Adrenal gland (tissue), 9 donors: ENCODE measurements at regions not wholly inside any gene's neighbourhood (a gene's known extent, or its start where the extent isn't known, plus 50 kb on each side); places are given as distances from the start of the nearest gene placed in this dataset.

ENCODE experiments used
- DNase-seq, 7 donors: peaks; one replicate each; pipeline ENCODE4 v3.0.0-alpha.2; 2019 to 2020
- H3K27ac ChIP-seq, 5 donors: fragments of 200-600 bp; sonication (generic) in 4 of 5; 1 replicate in 3 of 5; 2 replicates in 2 of 5; pipeline versions ENCODE4 v1.5.1 to v1.8.0; 2016 to 2020; ENCODE audit warnings: mild to moderate bottlenecking in 1 of 5
- H3K27me3 ChIP-seq: fragments of 200-600 bp; 2 replicates; pipeline ENCODE4 v1.8.0; 2021
- H3K36me3 ChIP-seq, 2 donors: fragments of 200-600 bp; replicated peaks in 1 of 2; 1 replicate in 1 of 2; 2 replicates in 1 of 2; pipeline versions ENCODE4 v1.5.1 to v1.8.0; 2018 to 2022
- H3K4me1 ChIP-seq, 2 donors: fragments of 200-600 bp; replicated peaks in 1 of 2; 1 replicate in 1 of 2; 2 replicates in 1 of 2; pipeline versions ENCODE4 v1.5.1 to v1.8.0; 2018 to 2021
- H3K4me3 ChIP-seq, 4 donors: fragments of 200-600 bp; sonication (generic) in 3 of 4; one replicate each; pipeline ENCODE4 v1.5.1; 2016 to 2018
- H3K9me3 ChIP-seq, 3 donors: fragments of 200-600 bp; sonication (generic) in 1 of 3; replicated peaks in 1 of 3; 1 replicate in 2 of 3; 2 replicates in 1 of 3; pipeline versions ENCODE4 v1.5.1 to v1.8.0; 2016 to 2021
- CTCF ChIP-seq, 6 experiments: fragments of 450-650 bp in 4 of 6; fragments of 200-600 bp in 2 of 6; sonication (generic) in 1 of 6; IDR thresholded peaks; 1 replicate in 5 of 6; 2 replicates in 1 of 6; pipeline versions ENCODE4 v1.5.1 to v1.8.0; 2016 to 2021; ENCODE audit warnings: antibody characterized with exemption in 6 of 6, mild to moderate bottlenecking in 2 of 6, moderate library complexity in 1 of 6
- POLR2A ChIP-seq, 2 donors: fragments of 450-650 bp; IDR thresholded peaks; one replicate each; pipeline ENCODE4 v1.6.1; 2017; ENCODE audit warnings: antibody characterized with exemption in 2 of 2, mild to moderate bottlenecking in 2 of 2, moderate library complexity in 1 of 2
- WGBS, 4 donors: extraction: QIAGEN DNeasy Blood & Tissue Kit in 2 of 4; methylation state at CpG; one replicate each; pipeline versions ENCODE4 v1.1.5 to v1.1.7; 2013 to 2017; 5-methylcytosine and 5-hydroxymethylcytosine counted together
- intact Hi-C, 2 donors: fragments of 100-400 bp; cut with DNase I; formaldehyde crosslinking; loops; one replicate each; pipeline versions ENCODE4 v1.14.1 to v1.15.0; 2022 to 2023
- donor health status: healthy with polysubstance abuse.
- donor health status: Bipolar disorder and iron deficiency.
- donor health status: DM: yes; HTN: yes; CAD: no.
- donor health status: DM: no; HTN: no; CAD: no.
- donor health status: DM: no; HTN: no; CAD: no.

GRCh38 chr2:180128861-180129260, 121.8 kb upstream of the CWC22 start:
- no peak for DNase-seq
- Histone ChIP-seq H3K4me1 (no peaks in the 10 kb centered on the region), H3K36me3 (no peaks in the 10 kb centered on the region), H3K27me3 (no peaks in the 10 kb centered on the region), H3K27ac (no peak overlapping the region), H3K9me3 (no peaks in the 10 kb centered on the region), H3K4me3 (no peak overlapping the region)
- WGBS, 4 donors: 81 to 96% (median 82%) methylated on average over 2 of the region's 2 CpGs
- TF ChIP-seq CTCF (IDR thresholded peaks at IDR 0.05) (no peak), POLR2A (IDR thresholded peaks at IDR 0.05) (no peak)
- intact Hi-C loops: loop anchor here (5.0 to 10.0 kb wide), 2 partner anchors 1588 to 1596 kb away; no protein-coding TSS in a partner anchor

GRCh38 chr2:180125245-180125962, 118.3 kb upstream of the CWC22 start:
- peak; percentile 58 to 83 (median 76) for DNase-seq
- Histone ChIP-seq H3K27ac (no peak overlapping the region), H3K27me3 (no peaks in the 10 kb centered on the region), H3K9me3 (no peaks in the 10 kb centered on the region), H3K36me3 (no peaks in the 10 kb centered on the region), H3K4me3 (no peak overlapping the region), H3K4me1 (no peaks in the 10 kb centered on the region)
- intact Hi-C loops: loop anchor here (5.0 to 10.0 kb wide), 2 partner anchors 1592 to 1599 kb away; no protein-coding TSS in a partner anchor
- 27 to 31% (median 28%) methylated on average over 13 of the region's 13 CpGs for WGBS, 4 donors
- TF ChIP-seq POLR2A (IDR thresholded peaks at IDR 0.05): no peak
- peak; percentile 15 to 63 (median 38) for TF ChIP-seq CTCF (IDR thresholded peaks at IDR 0.05)

- intact Hi-C loops: loop anchor here (5.0 to 10.0 kb wide), 2 partner anchors 1593 to 1600 kb away; no protein-coding TSS in a partner anchor
Observed at GRCh38 chr2:180124273-180125139, 117.4 kb upstream of the CWC22 start.

More at GRCh38 chr2:180124273-180125139, 117.4 kb upstream of the CWC22 start:
- Histone ChIP-seq H3K27me3 (no peaks in the 10 kb centered on the region), H3K27ac (no peak overlapping the region), H3K4me1 (no peaks in the 10 kb centered on the region), H3K36me3 (no peaks in the 10 kb centered on the region), H3K4me3 (no peak overlapping the region), H3K9me3 (no peaks in the 10 kb centered on the region)
- no peak for TF ChIP-seq POLR2A (IDR thresholded peaks at IDR 0.05)
- TF ChIP-seq CTCF (IDR thresholded peaks at IDR 0.05): peak; percentile 29 to 58 (median 53)
- 8 to 16% (median 12%) methylated on average over 8 of the region's 8 CpGs for WGBS, 4 donors
- DNase-seq: no peak
